ENCODE measurements at regions not wholly inside any gene's neighbourhood (a gene's known extent, or its start where the extent isn't known, plus 50 kb on each side); places are given as distances from the start of the nearest gene placed in this dataset.

DNA sequence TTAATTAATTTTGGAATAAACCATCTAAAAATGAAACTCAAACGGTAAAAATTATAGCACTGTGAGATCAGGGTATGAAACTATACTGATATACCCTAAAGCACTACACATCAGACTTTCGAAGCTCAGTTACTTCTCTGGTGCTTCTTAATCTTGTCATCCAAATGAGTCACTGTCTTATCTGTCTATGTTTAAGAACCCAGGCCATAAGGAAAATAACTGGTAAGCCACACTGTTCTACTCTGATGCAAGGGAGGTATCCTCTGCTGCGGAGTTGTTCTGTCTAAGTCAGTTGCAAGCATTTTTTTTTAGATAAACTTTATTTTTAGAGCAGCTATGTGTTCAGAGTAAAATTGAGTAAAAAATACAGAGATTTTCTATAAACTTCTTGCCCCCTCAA, 830.8 kb upstream of the POU3F4 start:
- no peak for DNase-seq (ENCODE audit: extremely low read depth in 1 of 4, low spot score in 3 of 4)
- Histone ChIP-seq H3K27ac (ENCODE audit: extremely low read depth, low read depth, low read length) (no peak overlapping the region), H3K36me3 (ENCODE audit: control insufficient read depth, insufficient read depth, low read length) (no peaks in the 10 kb centered on the region), H4K20me1 (replicated peaks; ENCODE audit: control insufficient read depth, insufficient read depth, low read length) (no peaks in the 10 kb centered on the region), H3K9me3 (replicated peaks; ENCODE audit: control insufficient read depth, insufficient read depth, low read depth, low read length) (no peaks in the 10 kb centered on the region), H3K9ac (ENCODE audit: insufficient read depth in 1 of 2, low read depth in 2 of 2, low read length in 2 of 2) (no peak overlapping the region), H3K4me1 (replicated peaks in 1 of 2; ENCODE audit: control insufficient read depth in 2 of 2, insufficient read depth in 2 of 2, low read length in 2 of 2) (no peaks in the 10 kb centered on the region), H3K79me2 (ENCODE audit: control insufficient read depth, insufficient read depth, low read length) (no peaks in the 10 kb centered on the region), H3K27me3 (ENCODE audit: control insufficient read depth in 2 of 2, insufficient read depth in 2 of 2, low read length in 2 of 2) (no peaks in the 10 kb centered on the region), H2AFZ (ENCODE audit: low read depth, low read length) (no peak overlapping the region), H3K9me1 (ENCODE audit: control insufficient read depth, insufficient read depth, low read length) (no peaks in the 10 kb centered on the region), H3K4me2 (ENCODE audit: insufficient read depth, low read length) (no peak overlapping the region), H3K4me3 (no peak overlapping the region)
- WGBS (ENCODE audit: insufficient coverage, low coverage, missing lambda C conversion rate): 0% methylated on average over 3 of the region's 3 CpGs
- ATAC-seq: no peak
- BruUV-seq (replicated peaks): no TSS peak
- CTCF ChIA-PET (ENCODE audit: low intra/inter-chr PET ratio): no interaction called here
- FAIRE-seq: no peak
- TF ChIP-seq, protein P1, sequence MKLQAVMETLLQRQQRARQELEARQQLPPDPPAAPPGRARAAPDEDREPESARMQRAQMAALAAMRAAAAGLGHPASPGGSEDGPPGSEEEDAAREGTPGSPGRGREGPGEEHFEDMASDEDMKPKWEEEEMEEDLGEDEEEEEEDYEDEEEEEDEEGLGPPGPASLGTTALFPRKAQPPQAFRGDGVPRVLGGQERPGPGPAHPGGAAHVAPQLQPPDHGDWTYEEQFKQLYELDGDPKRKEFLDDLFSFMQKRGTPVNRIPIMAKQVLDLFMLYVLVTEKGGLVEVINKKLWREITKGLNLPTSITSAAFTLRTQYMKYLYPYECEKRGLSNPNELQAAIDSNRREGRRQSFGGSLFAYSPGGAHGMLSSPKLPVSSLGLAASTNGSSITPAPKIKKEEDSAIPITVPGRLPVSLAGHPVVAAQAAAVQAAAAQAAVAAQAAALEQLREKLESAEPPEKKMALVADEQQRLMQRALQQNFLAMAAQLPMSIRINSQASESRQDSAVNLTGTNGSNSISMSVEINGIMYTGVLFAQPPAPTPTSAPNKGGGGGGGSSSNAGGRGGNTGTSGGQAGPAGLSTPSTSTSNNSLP (IDR thresholded peaks at IDR 0.05; ENCODE audit: borderline replicate concordance, low read depth, low read length): no peak
- no peak for TF ChIP-seq TAF7 (tag; IDR thresholded peaks at IDR 0.05)
- TF ChIP-seq ZSCAN32 (CRISPR knock-in tag; IDR thresholded peaks at IDR 0.05): no peak
- TF ChIP-seq NELFE (IDR thresholded peaks at IDR 0.05; ENCODE audit: insufficient read depth, insufficient read length): no peak
- TF ChIP-seq ZNF133 (CRISPR knock-in tag; IDR thresholded peaks at IDR 0.05): no peak
- POLR2A ChIA-PET: no interaction called here
- in situ Hi-C loops (cut with MboI): no loop called here
- intact Hi-C loops (cut with micrococcal nuclease): no loop called here

DNA sequence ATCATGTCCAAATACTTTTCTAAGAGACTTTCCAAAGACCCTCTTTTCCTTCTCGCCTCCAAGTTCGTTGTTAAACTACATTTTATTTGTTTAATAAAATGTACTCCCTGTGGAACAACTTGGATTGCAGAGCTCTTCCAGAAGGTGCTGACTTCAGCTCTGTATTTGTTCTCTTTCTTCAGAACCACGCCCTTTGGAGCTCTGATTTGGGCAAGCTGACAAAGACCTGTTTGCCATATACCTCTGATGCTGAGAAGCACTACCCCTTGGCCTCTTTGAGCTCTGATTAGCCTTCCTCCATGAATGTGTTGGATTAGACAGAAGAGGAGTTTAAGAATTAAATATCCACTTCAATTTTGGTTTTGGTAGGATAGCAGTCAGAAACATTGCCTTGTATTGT, 815.1 kb upstream of the POU3F4 start:
- no peaks in the 10 kb centered on the region for H3K9me3 ChIP-seq (replicated peaks; ENCODE audit: control insufficient read depth, insufficient read depth, low read depth, low read length)
- ATAC-seq (no peak), DNase-seq (ENCODE audit: extremely low read depth in 1 of 4, low spot score in 3 of 4) (no peak), FAIRE-seq (no peak)
- ChIA-PET POLR2A (no interaction called here), CTCF (ENCODE audit: low intra/inter-chr PET ratio) (no interaction called here)
- no peaks in the 10 kb centered on the region for H3K79me2 ChIP-seq (ENCODE audit: control insufficient read depth, insufficient read depth, low read length)
- intact Hi-C loops (cut with micrococcal nuclease) (no loop called here), in situ Hi-C loops (cut with MboI) (no loop called here)
- no peaks in the 10 kb centered on the region for H3K9me1 ChIP-seq (ENCODE audit: control insufficient read depth, insufficient read depth, low read length)
- H3K27me3 ChIP-seq (ENCODE audit: control insufficient read depth in 2 of 2, insufficient read depth in 2 of 2, low read length in 2 of 2): no peaks in the 10 kb centered on the region
- 0% methylated on average over 3 of the region's 3 CpGs for WGBS (ENCODE audit: insufficient coverage, low coverage, missing lambda C conversion rate)
- H3K4me2 ChIP-seq (ENCODE audit: insufficient read depth, low read length): no peak overlapping the region
- H3K27ac ChIP-seq (ENCODE audit: extremely low read depth, low read depth, low read length): no peak overlapping the region
- no peaks in the 10 kb centered on the region for H3K36me3 ChIP-seq (ENCODE audit: control insufficient read depth, insufficient read depth, low read length)
- H3K9ac ChIP-seq (ENCODE audit: insufficient read depth in 1 of 2, low read depth in 2 of 2, low read length in 2 of 2): no peak overlapping the region
- no peak overlapping the region for H2AFZ ChIP-seq (ENCODE audit: low read depth, low read length)
- H4K20me1 ChIP-seq (replicated peaks; ENCODE audit: control insufficient read depth, insufficient read depth, low read length): no peaks in the 10 kb centered on the region
- H3K4me3 ChIP-seq: no peak overlapping the region
- BruUV-seq (replicated peaks): no TSS peak
- no peaks in the 10 kb centered on the region for H3K4me1 ChIP-seq (replicated peaks in 1 of 2; ENCODE audit: control insufficient read depth in 2 of 2, insufficient read depth in 2 of 2, low read length in 2 of 2)
- no peak for TF ChIP-seq NFXL1 (CRISPR knock-in tag; IDR thresholded peaks at IDR 0.05)
- no peak for TF ChIP-seq POLR2AphosphoS2 (IDR thresholded peaks at IDR 0.05; ENCODE audit: low read length)
- TF ChIP-seq, protein P2, sequence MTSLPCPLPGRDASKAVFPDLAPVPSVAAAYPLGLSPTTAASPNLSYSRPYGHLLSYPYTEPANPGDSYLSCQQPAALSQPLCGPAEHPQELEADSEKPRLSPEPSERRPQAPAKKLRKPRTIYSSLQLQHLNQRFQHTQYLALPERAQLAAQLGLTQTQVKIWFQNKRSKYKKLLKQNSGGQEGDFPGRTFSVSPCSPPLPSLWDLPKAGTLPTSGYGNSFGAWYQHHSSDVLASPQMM (CRISPR knock-in tag; IDR thresholded peaks at IDR 0.05): no peak
- no peak for TF ChIP-seq GABPA (tag; conservative IDR thresholded peaks at IDR 0.05; ENCODE audit: low read depth)
- TF ChIP-seq, protein P3, sequence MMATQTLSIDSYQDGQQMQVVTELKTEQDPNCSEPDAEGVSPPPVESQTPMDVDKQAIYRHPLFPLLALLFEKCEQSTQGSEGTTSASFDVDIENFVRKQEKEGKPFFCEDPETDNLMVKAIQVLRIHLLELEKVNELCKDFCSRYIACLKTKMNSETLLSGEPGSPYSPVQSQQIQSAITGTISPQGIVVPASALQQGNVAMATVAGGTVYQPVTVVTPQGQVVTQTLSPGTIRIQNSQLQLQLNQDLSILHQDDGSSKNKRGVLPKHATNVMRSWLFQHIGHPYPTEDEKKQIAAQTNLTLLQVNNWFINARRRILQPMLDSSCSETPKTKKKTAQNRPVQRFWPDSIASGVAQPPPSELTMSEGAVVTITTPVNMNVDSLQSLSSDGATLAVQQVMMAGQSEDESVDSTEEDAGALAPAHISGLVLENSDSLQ (IDR thresholded peaks at IDR 0.05): no peak
- no peak for TF ChIP-seq BDP1 (IDR thresholded peaks at IDR 0.05; ENCODE audit: insufficient read depth, insufficient read length)
- no peak for TF ChIP-seq ZFP30 (CRISPR knock-in tag; IDR thresholded peaks at IDR 0.05; ENCODE audit: borderline replicate concordance)
- TF ChIP-seq MTA2 (IDR thresholded peaks at IDR 0.05; ENCODE audit: low read depth): no peak
- TF ChIP-seq SNIP1 (IDR thresholded peaks at IDR 0.05; ENCODE audit: low read depth): no peak
- TF ChIP-seq ETV1 (tag; conservative IDR thresholded peaks at IDR 0.05; ENCODE audit: low read depth): no peak
- no peak for TF ChIP-seq TFAM (CRISPR knock-in tag; conservative IDR thresholded peaks at IDR 0.05)
- TF ChIP-seq NELFE (IDR thresholded peaks at IDR 0.05; ENCODE audit: insufficient read depth, insufficient read length): no peak

All from K562 (cell line).